ENCODE measurements at regions not wholly inside any gene's neighbourhood (a gene's known extent, or its start where the extent isn't known, plus 50 kb on each side); places are given as distances from the start of the nearest gene placed in this dataset.

DNA sequence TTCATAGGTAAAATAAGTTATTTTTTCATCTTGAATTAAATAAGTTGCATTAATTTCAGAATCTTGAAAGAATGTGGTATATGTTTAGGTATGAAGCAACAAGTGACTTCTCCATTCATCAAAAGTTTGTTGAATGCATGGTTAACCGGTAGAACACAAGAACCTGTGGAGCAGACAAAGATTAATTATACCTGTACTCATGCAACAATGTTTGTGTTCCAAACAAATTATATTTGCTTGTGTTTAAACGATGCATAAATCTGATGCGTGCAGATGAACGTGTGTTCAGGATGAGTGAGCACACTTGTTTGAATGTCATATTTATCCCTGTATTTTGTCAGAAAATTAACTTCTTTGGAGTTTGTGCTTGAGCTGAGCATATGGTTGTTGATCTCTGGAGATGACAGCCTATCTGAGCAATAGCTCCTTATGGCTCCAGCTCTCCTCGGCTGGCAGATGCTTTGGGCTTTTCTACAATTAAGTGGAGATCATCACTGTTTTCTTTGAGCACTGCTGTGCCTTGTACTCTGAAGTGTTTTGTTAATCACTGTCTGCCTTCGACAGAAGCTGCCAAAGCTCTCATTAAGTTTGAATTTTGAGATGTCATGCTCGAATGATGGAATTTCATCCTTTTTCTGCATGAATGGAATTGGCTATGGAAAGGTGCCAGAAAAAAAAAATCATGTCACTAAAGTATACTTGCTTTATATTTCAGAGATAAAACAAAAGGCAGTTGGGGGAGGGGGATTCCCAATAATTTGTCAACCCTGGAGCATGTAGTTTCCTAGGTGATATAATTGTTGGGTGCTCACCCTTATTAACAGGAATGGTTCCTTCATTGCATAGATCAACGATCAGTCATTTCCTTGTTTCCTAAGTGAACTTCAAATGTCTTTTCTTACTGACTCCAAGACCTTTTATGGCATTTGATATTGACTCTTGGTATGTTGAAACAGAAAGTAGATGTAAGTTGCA is 502.5 kb upstream of the ARRDC3 start:
- H3K4me3 ChIP-seq (ENCODE audit: low read depth, low read length) = no peak overlapping the region
- DNase-seq (ENCODE audit: low read depth) = no peak
- TF ChIP-seq, protein P1, sequence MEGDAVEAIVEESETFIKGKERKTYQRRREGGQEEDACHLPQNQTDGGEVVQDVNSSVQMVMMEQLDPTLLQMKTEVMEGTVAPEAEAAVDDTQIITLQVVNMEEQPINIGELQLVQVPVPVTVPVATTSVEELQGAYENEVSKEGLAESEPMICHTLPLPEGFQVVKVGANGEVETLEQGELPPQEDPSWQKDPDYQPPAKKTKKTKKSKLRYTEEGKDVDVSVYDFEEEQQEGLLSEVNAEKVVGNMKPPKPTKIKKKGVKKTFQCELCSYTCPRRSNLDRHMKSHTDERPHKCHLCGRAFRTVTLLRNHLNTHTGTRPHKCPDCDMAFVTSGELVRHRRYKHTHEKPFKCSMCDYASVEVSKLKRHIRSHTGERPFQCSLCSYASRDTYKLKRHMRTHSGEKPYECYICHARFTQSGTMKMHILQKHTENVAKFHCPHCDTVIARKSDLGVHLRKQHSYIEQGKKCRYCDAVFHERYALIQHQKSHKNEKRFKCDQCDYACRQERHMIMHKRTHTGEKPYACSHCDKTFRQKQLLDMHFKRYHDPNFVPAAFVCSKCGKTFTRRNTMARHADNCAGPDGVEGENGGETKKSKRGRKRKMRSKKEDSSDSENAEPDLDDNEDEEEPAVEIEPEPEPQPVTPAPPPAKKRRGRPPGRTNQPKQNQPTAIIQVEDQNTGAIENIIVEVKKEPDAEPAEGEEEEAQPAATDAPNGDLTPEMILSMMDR (IDR thresholded peaks at IDR 0.05; ENCODE audit: insufficient read depth, low read depth, low read length) = no peak

DNA sequence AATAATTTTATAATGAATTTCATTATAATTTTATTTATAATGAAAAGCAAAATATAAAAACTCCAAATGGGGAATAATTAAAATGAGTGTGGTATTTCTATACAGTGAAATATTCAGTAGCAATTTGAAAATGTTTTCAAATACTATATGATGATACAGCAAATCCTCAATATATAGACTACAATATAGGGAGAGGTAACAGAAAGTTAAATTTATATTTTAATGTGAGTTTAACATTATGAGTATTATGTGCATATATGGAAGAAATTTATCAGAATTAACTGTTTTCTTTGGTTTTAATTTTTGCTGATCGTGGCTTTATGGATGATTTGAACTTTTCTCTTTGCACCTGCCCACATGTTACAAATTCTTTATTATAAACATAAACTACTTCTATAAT is 500.9 kb upstream of the ARRDC3 start:
- no peak overlapping the region for H3K4me3 ChIP-seq (ENCODE audit: low read depth, low read length)
- no peak for DNase-seq (ENCODE audit: low read depth)
- TF ChIP-seq, protein P1 (IDR thresholded peaks at IDR 0.05; ENCODE audit: insufficient read depth, low read depth, low read length) = no peak

DNA sequence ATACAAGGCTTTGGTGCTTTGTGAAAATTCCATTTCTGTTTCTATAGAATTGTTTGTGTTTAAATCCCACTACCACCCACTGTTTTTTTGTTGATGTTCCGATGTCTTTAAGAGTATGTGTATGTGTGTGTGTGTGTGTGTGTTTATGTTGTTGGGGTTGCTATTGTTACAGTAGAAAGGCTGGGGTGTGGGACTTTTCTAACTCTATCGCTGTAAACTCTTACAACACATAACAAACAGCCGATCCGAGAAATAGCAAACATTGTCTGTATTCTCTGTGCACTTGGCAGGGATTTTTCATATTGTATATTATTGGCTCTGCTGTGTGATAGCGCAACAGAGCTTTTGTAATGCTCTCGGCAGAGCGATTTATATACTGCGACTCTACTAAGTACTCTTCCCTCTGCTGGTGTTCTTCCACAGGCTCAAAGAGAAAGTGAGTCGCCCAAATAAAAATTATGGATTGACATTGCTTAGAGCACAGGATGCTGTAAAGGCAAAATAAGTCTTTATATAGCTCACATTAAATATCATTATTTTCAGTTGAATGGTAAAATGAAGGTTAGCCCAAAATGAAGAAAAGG is 492.2 kb upstream of the ARRDC3 start:
- DNase-seq (ENCODE audit: low read depth) = no peak
- H3K4me3 ChIP-seq (ENCODE audit: low read depth, low read length) = no peak overlapping the region
- TF ChIP-seq, protein P1 (IDR thresholded peaks at IDR 0.05; ENCODE audit: insufficient read depth, low read depth, low read length) = no peak

DNA sequence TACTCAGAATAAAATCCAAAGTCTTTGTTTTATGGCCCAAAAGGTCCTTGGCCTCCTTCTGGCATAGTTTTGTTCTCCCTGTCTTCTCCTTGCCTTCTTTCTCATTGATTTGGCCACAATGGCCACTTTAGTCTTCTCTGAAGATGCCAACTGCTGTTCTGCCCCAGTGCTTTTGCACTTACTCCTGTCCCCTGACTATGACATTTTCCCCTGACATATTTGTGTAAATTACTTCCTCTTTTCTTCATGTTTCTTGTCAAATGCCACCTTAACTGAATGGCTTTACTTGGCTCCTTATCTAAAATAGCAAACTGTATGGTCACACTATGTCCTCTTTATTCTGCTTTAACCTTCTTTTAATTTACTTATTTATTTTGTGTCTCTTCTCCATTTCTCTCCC is 484.7 kb upstream of the ARRDC3 start:
- DNase-seq (ENCODE audit: low read depth) = no peak
- TF ChIP-seq, protein P1 (IDR thresholded peaks at IDR 0.05; ENCODE audit: insufficient read depth, low read depth, low read length) = no peak

DNA sequence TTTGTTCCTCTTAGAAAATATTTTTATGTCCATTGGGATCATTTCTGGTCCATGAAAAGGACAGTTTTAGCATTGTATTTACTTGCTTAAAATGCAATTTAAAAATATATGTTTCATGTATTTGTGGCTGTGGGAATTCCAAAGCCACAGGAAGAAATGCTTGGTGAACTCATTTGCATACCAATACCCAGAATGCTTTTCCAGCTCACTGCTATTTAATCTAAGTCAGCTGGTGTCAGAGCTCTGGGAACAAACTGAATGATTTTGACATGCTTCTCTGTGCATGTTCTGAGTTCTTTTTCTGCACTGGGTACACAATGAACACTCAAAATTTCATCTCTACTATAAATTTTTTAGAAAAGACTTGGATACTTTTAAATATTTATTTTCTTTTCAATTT is 482.8 kb upstream of the ARRDC3 start:
- TF ChIP-seq, protein P1 (IDR thresholded peaks at IDR 0.05; ENCODE audit: insufficient read depth, low read depth, low read length) = no peak
- no peak overlapping the region for H3K4me3 ChIP-seq (ENCODE audit: low read depth, low read length)
- no peak for DNase-seq (ENCODE audit: low read depth)

More for the DNA sequence above, 484.7 kb upstream of the ARRDC3 start:
- H3K4me3 ChIP-seq (ENCODE audit: low read depth, low read length) = no peak overlapping the region

DNA sequence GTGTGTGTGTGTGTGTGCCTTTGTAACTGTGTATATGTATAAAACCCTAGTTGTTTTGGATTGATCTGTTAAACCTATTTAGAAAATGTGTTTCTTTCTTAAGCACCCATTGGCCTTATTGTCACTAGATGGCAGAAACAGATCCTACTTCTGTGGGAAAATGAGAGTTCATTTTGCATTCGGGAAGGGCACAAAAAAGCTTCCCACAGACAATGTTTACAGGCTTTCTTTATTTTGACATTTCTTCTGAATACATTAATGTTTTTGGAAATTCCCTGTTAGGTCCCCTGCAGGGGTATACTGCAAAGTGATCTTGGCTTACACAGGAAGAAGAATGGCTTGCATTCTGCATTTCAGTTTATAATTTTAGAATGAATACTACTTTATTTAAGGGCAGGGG is 481.8 kb upstream of the ARRDC3 start:
- TF ChIP-seq, protein P1 (IDR thresholded peaks at IDR 0.05; ENCODE audit: insufficient read depth, low read depth, low read length) = no peak
- no peak for DNase-seq (ENCODE audit: low read depth)
- no peak overlapping the region for H3K4me3 ChIP-seq (ENCODE audit: low read depth, low read length)
